Astrocyte of the hippocampus (primary cell): ENCODE measurements at regions not wholly inside any gene's neighbourhood (a gene's known extent, or its start where the extent isn't known, plus 50 kb on each side); places are given as distances from the start of the nearest gene placed in this dataset.

Experiments
- DNase-seq: peaks from one replicate; pipeline ENCODE4 v3.0.0; 2011; ENCODE audit warnings: low read depth, low spot score

- no peak for DNase-seq
Measured at GRCh38 chr2:861655-862354, 88.8 kb upstream of the SNTG2 start.

DNA sequence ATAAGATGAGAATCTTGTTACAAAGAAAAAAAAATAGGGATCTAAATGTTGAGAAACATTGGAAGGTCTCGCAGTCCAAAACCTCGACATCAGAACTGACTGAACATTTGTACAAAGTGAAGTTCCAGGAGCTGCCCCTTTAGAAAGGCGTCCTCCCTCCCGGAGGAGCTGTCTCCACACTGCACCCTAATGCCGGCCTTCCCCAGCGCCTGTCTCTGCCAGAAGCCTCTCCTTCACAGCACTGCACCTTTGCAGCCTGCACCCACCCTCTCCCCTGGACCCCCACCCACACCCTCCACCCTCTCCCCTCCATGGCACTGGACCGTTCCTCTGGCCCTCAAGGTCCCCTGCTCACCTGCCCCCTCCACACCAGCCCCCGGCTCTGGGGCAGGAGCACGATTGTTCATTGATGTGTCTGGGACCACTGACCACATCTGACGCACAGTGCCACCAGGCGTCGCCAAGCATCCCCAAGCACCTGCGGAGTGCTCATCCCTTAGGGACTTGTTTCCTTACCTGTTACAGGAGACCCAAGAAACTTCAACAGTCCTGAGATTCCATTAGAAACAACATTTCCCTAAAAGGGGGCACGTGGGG, 90.3 kb upstream of the SNTG2 start:
- DNase-seq, result no peak

- DNase-seq, result no peak
Measured at GRCh38 chr2:858646-859045, 92.0 kb upstream of the SNTG2 start.

DNA sequence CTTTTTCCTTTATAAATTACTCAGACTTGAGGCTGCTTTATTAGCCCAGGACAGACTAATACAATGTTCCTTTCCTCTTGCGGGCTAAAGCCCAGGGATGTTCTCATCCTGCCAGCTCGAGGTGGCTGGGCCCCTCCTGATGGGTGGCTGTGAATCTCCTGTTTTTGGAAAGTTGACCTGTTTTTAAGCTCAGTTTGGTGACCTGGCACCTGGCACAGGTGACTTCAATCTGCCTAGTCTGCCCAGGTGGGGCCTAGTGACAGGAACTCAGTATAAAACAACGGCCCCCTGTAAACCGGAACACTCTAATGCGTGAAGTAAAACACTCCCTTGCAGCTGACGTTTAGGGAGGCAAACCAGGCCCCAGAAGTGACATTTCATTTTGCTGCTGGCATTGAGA, 92.7 kb upstream of the SNTG2 start:
- DNase-seq, result no peak

DNA sequence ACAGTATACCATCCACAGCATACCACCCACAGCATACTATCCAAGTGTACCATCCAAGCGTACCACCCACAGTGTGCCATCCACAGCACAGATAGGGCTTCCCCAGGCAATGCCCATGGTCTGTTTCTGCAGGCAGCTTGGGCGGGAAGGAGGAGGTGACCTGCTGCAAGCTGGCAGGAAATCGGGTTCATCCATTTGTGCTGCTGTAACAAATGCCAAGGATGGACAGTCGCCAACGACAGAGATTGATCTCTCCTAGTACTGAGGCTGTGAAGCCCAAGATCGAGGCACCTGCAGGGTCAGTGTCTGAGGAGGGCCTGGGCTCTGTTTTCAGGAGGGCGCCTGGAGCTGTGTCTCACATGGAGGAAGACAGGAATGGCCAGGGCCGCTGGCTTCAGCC, 93.6 kb upstream of the SNTG2 start:
- DNase-seq, result no peak

GRCh38 chr2:856456-856855, 94.2 kb upstream of the SNTG2 start:
- DNase-seq, result no peak

DNA sequence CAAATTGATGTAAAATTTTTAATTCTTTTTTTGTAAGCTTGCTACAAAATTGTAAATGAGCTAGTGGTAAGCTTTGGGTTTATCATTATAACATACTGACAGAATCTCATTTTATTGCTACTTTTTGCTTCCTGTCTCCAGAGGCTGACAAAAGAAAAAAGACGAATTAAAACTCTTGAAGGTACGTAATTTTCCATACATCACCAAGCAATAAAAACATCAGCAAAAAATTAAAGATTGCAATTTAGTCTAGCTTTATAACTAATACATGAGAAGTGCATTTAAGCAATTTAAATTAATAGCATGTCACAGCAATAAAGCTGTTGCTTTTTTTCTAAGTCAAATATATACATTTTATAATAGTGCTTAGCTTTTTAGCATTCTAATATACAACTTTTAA, 94.6 kb upstream of the SNTG2 start:
- no peak for DNase-seq

DNA sequence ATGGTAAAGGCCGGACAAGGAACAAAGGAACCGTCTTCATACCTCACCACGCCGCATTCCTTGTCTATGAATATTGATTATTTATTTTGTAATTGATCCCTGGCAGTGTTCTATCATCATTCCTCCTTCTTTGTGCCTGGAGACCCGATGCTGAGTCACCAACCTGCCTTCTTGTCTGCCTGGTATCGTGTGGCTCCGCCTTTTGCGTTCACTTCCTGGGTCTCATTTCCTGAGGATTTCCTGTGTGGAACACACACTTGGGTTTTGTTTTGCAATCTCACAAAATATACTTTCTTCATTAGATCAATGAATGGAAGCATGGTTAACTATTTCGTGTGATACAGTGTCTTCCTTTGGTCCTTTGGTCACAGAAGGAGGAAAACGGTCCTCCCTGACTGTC, 95.5 kb upstream of the SNTG2 start:
- no peak for DNase-seq

- peak; percentile 39 for DNase-seq
Measured at GRCh38 chr2:854460-854859, 96.2 kb upstream of the SNTG2 start.

- DNase-seq, result no peak
Measured at GRCh38 chr2:853203-853870, 97.3 kb upstream of the SNTG2 start.

DNA sequence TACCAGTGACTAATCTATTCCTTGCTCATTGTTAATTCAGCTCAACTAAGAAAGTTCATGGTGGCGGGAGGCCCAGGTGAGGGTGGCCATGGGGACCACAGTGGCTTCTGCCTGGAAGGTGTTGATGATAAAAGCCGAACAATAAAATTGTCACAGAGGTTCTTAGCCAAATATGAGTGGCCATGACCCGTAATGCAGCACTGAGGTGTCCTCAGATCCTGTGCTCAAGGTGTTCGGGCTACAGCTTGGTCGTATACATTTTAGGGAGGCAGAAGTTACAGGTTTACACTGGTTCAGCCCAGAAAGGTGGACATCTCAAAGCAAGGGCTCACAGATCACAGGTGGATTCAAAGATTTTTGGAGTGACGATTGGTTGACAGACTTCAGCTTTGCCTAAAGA, 98.5 kb upstream of the SNTG2 start:
- no peak for DNase-seq

DNA sequence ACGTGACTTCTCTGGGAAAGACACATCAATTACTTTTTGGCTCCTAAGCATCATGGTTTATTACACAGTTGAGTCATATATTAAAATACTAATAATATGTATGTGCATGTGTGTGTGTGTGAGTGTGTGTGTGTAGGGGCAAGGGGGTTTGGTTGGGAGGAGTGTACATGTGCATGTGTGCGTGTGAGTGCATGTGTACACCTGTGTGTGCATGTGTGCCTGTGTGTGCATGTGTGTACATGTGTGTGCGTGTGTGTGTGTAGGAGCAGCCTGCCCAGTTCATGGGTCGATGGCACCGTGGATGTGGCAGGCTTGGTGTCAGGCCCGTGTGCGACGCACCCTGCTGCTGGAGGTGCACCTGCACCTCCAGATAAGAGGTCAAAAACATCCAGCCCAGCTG, 99.0 kb upstream of the SNTG2 start:
- DNase-seq, result no peak

GRCh38 chr2:851078-851477, 99.6 kb upstream of the SNTG2 start:
- DNase-seq, result no peak

GRCh38 chr2:850429-850828, 100.2 kb upstream of the SNTG2 start:
- DNase-seq, result no peak

GRCh38 chr2:848099-848498, 102.5 kb upstream of the SNTG2 start:
- DNase-seq, result no peak

- DNase-seq, result no peak
Measured at GRCh38 chr2:847669-848068, 103.0 kb upstream of the SNTG2 start.

DNA sequence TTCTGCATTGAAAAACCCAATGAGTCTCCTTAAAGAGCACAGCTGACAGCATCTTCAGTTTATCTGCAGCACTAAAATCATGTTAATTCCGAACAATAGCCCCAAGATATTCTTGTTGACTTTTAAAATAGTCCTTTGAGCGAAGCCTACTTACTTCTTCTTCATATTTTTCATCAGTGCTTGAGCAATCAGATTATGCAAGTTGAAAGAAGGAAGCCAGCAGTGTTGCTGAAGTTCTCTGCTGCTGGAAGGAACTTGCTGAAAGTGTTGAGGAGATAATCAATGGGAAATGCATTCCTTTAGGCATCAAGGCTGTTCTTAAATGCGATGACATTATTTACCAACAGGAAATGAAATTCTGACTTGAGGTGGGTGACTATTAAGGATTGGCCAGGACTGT, 105.9 kb upstream of the SNTG2 start:
- DNase-seq, result no peak

- no peak for DNase-seq
Measured at GRCh38 chr2:842151-842803, 108.4 kb upstream of the SNTG2 start.

DNA sequence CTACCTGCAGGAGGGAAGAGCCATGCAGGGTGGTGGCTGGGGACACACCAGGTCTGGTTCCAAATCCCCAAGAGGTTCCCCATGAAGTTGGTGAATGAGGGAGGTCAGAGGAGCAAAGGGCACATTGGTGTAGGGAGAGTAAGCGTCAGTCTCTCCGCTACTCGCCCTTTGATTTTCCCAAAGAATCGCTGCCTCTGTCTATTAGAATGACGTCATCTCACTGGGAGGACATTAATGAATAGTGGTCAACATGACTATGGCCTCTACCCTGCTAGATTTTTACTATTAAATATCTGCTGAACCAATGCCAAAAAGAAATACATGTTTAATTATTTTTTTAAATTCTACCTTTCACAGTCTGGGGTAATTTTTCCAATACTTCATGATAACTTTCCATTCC, 109.6 kb upstream of the SNTG2 start:
- no peak for DNase-seq

GRCh38 chr2:834233-834632, 116.4 kb upstream of the SNTG2 start:
- DNase-seq, result no peak

- DNase-seq, result no peak
Measured at GRCh38 chr2:833180-833579, 117.5 kb upstream of the SNTG2 start.

DNA sequence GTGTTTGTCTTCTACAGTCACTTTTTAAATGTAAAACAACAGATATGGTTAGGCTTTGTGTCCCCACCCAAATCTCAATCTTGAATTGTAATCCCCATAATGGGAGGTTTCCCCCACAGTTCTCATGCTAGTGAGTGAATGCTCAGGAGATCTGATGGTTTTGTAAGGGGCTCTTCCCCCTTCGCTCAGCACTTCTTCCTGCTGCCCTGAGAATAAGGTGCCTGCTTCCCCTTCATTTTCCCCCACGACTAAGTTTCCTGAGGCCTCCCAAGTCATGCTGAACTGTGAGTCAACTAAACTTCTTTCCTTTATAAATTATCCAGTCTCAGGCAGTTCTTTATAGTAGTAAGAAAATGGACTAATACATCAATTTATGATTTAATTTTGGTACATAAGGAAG, 118.0 kb upstream of the SNTG2 start:
- DNase-seq, result no peak

DNA sequence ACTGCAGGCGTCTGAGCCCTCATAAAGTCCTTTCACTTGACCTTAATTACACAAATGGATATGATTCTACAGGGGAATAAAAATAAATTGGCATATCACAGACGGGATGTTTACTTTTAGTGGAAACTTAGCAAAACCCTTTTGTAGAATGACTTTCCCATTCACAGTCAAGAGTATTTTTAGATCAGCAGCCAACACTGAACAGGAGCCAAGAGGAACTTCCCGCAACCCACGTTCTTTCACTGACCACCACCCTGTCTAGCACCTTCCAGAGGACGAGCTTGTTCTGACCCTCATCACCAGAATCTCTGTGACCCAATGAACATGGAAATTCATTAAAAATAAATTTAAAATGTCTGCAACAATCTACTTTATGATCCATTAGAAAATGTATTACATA, 119.0 kb upstream of the SNTG2 start:
- DNase-seq, result no peak
